ENCODE measurements at regions not wholly inside any gene's neighbourhood (a gene's known extent, or its start where the extent isn't known, plus 50 kb on each side); places are given as distances from the start of the nearest gene placed in this dataset.
"Not testable (repeated sequence)": the region's sequence is repeated elsewhere in the genome, so short reads cannot be mapped to it uniquely, and the experiment has no call there.

- no peak for DNase-seq (ENCODE audit: extremely low read depth, low read depth)
- TF ChIP-seq, protein P1, sequence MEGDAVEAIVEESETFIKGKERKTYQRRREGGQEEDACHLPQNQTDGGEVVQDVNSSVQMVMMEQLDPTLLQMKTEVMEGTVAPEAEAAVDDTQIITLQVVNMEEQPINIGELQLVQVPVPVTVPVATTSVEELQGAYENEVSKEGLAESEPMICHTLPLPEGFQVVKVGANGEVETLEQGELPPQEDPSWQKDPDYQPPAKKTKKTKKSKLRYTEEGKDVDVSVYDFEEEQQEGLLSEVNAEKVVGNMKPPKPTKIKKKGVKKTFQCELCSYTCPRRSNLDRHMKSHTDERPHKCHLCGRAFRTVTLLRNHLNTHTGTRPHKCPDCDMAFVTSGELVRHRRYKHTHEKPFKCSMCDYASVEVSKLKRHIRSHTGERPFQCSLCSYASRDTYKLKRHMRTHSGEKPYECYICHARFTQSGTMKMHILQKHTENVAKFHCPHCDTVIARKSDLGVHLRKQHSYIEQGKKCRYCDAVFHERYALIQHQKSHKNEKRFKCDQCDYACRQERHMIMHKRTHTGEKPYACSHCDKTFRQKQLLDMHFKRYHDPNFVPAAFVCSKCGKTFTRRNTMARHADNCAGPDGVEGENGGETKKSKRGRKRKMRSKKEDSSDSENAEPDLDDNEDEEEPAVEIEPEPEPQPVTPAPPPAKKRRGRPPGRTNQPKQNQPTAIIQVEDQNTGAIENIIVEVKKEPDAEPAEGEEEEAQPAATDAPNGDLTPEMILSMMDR (IDR thresholded peaks at IDR 0.05; ENCODE audit: low read depth, low read length, missing control alignments): no peak
Observed at GRCh38 chr1:244154872-244155531, 103.9 kb downstream of the ZBTB18 start.

GRCh38 chr1:244155661-244156060 lies 104.6 kb downstream of the ZBTB18 start:
- H3K4me3 ChIP-seq (replicated peaks; ENCODE audit: low read depth, low read length): no peak overlapping the region
- TF ChIP-seq, protein P1 (IDR thresholded peaks at IDR 0.05; ENCODE audit: low read depth, low read length, missing control alignments): no peak
- DNase-seq (ENCODE audit: extremely low read depth, low read depth): no peak

More at GRCh38 chr1:244154872-244155531, 103.9 kb downstream of the ZBTB18 start:
- no peak overlapping the region for H3K4me3 ChIP-seq (replicated peaks; ENCODE audit: low read depth, low read length)

- not testable (repeated sequence) for DNase-seq (ENCODE audit: extremely low read depth, low read depth); H3K4me3 ChIP-seq (replicated peaks; ENCODE audit: low read depth, low read length)
Observed at GRCh38 chr1:244156617-244157016, 105.5 kb downstream of the ZBTB18 start.

DNA sequence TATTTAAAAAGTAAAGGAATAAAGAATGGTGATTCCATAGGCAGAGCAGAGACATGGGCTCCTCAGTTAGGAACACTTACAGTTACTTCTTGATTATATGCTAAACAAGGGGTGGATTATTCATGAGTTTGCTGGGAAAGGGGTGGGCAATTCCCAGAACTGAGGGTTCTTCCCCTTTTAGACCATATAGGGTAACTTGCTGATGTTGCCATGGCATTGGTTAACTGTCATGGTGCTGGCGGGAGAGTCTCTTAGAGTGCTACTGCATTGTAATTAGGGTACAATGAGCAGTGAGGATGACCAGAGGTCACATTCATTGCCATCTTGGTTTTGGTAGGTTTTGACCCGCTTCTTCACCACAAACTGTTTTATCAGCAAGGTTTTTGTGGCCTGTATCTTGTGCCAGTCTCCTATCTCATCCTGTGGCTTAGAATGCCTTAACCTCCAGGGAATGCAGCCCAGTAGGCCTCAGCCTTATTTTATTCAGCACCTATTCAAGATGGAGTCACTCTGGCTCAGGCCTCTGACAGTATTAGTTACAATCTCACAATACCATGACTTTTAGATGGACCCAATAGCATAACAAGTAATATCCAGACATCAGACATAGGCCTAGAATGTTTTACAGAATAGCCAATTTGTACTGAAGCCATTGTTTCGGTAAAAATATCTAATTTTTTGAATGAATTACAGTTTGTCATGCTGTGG lies 106.8 kb downstream of the ZBTB18 start:
- TF ChIP-seq, protein P1 (IDR thresholded peaks at IDR 0.05; ENCODE audit: low read depth, low read length, missing control alignments): no peak

GRCh38 chr1:244159646-244160045 lies 108.6 kb downstream of the ZBTB18 start:
- TF ChIP-seq, protein P1 (IDR thresholded peaks at IDR 0.05; ENCODE audit: low read depth, low read length, missing control alignments): no peak
- no peak overlapping the region for H3K4me3 ChIP-seq (replicated peaks; ENCODE audit: low read depth, low read length)
- DNase-seq (ENCODE audit: extremely low read depth, low read depth): no peak

More for the DNA sequence above, 106.8 kb downstream of the ZBTB18 start:
- no peak for DNase-seq (ENCODE audit: extremely low read depth, low read depth)
- no peak overlapping the region for H3K4me3 ChIP-seq (replicated peaks; ENCODE audit: low read depth, low read length)

DNA sequence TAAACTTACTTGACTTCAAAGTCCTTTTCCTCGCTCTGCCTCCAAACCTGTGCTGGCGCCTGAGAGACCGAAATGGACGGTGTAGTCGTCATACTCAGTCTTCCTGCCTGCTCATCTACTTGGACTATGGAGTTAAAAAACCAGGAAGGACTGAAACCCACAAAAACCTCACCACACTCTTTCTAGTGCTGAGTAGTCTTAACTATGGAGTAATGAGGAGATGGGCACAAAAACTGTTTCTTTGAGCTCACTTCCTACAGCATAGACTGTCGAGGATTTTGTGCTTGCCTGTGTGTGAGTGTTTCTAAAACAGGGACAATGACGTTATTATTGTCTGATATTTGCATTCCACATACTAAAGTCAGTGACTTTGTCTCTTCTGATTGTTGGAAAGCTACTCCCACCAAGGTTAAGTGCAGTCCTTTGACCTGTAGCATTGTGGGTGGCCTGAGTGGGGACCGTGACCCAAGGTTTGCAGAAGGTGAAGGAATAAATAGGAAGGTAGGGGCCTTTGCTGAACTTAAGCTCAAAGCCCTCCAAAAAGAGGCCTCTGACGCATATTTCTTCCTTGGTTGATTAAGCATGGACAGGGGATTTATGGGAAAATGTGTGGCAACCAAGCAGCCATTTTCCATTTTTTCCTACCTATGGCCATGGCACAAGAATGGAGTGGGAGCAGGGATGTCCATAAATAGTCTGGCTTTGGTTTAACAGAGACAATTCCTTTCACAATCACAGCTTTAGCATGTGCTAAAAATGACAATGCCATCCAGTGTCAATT lies 109.6 kb downstream of the ZBTB18 start:
- TF ChIP-seq, protein P1 (IDR thresholded peaks at IDR 0.05; ENCODE audit: low read depth, low read length, missing control alignments): no peak
- no peak for DNase-seq (ENCODE audit: extremely low read depth, low read depth)
- H3K4me3 ChIP-seq (replicated peaks; ENCODE audit: low read depth, low read length): no peak overlapping the region

DNA sequence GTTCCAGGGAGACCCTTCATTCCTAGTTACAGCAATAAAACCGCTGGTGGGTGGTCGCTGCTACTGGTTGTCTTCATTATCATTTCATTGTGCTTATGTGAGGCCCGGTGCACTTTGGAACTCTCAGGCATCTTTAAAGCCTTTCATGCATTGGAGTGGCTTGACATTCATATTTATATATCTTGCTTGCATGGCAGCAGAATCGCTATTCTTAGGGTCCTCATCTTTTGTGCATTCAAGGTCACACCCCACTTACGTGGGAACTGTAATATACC lies 110.1 kb downstream of the ZBTB18 start:
- H3K4me3 ChIP-seq (replicated peaks; ENCODE audit: low read depth, low read length): no peak overlapping the region
- TF ChIP-seq, protein P1 (IDR thresholded peaks at IDR 0.05; ENCODE audit: low read depth, low read length, missing control alignments): no peak
- no peak for DNase-seq (ENCODE audit: extremely low read depth, low read depth)
